ENCODE measurements at regions not wholly inside any gene's neighbourhood (a gene's known extent, or its start where the extent isn't known, plus 50 kb on each side); places are given as distances from the start of the nearest gene placed in this dataset.

- H3K4me1 ChIP-seq (ENCODE audit: control insufficient read depth in 1 of 2, insufficient read depth in 2 of 2, low read length in 2 of 2) = no peaks in the 10 kb centered on the region
- no peaks in the 10 kb centered on the region for H3K36me3 ChIP-seq (ENCODE audit: control insufficient read depth in 1 of 2, insufficient read depth in 2 of 2, low read length in 1 of 2)
- H3K27ac ChIP-seq (ENCODE audit: low read depth in 1 of 2, low read length in 2 of 2) = no peak overlapping the region
- ATAC-seq (ENCODE audit: low FRiP score) = no peak
- intact Hi-C loops (cut with DNase I) = no loop called here
- H3K27me3 ChIP-seq (ENCODE audit: control insufficient read depth in 1 of 2, insufficient read depth in 2 of 2, low read length in 1 of 2) = no peaks in the 10 kb centered on the region
- no peak overlapping the region for H3K4me3 ChIP-seq (ENCODE audit: low read length in 2 of 2)
- 43 to 45% methylated on average over 3 of the region's 3 CpGs for WGBS, 2 donors
- DNase-seq = no peak
- H3K9me3 ChIP-seq (ENCODE audit: control insufficient read depth, low read length) = peaks cover 1% of the 10 kb centered on the region
Measured at GRCh38 chr18:70634576-70635147, 345.8 kb downstream of the SOCS6 start.

- Histone ChIP-seq H3K4me3 (ENCODE audit: low read length in 2 of 2) (no peak overlapping the region), H3K4me1 (ENCODE audit: control insufficient read depth in 1 of 2, insufficient read depth in 2 of 2, low read length in 2 of 2) (no peaks in the 10 kb centered on the region), H3K36me3 (ENCODE audit: control insufficient read depth in 1 of 2, insufficient read depth in 2 of 2, low read length in 1 of 2) (no peaks in the 10 kb centered on the region), H3K27me3 (ENCODE audit: control insufficient read depth in 1 of 2, insufficient read depth in 2 of 2, low read length in 1 of 2) (no peaks in the 10 kb centered on the region), H3K27ac (ENCODE audit: low read depth in 1 of 2, low read length in 2 of 2) (no peak overlapping the region), H3K9me3 (ENCODE audit: control insufficient read depth, low read length) (no peaks in the 10 kb centered on the region)
- intact Hi-C loops (cut with DNase I) = no loop called here
- DNase-seq = no peak
- 76 to 79% methylated on average over 4 of the region's 4 CpGs for WGBS, 2 donors
- ATAC-seq (ENCODE audit: low FRiP score) = no peak
Measured at GRCh38 chr18:70627182-70627802, 338.4 kb downstream of the SOCS6 start.

- Histone ChIP-seq H3K27ac (ENCODE audit: low read depth in 1 of 2, low read length in 2 of 2) (no peak overlapping the region), H3K36me3 (ENCODE audit: control insufficient read depth in 1 of 2, insufficient read depth in 2 of 2, low read length in 1 of 2) (no peaks in the 10 kb centered on the region), H3K4me1 (ENCODE audit: control insufficient read depth in 1 of 2, insufficient read depth in 2 of 2, low read length in 2 of 2) (no peaks in the 10 kb centered on the region), H3K27me3 (ENCODE audit: control insufficient read depth in 1 of 2, insufficient read depth in 2 of 2, low read length in 1 of 2) (no peaks in the 10 kb centered on the region), H3K4me3 (ENCODE audit: low read length in 2 of 2) (no peak overlapping the region), H3K9me3 (ENCODE audit: control insufficient read depth, low read length) (peaks cover 2% of the 10 kb centered on the region)
- DNase-seq = no peak
- intact Hi-C loops (cut with DNase I) = no loop called here
- ATAC-seq (ENCODE audit: low FRiP score) = no peak
- WGBS, 2 donors = 86 to 88% methylated on average over 9 of the region's 9 CpGs
Measured at GRCh38 chr18:70622622-70623419, 334.0 kb downstream of the SOCS6 start.

GRCh38 chr18:70621710-70622109 lies 332.9 kb downstream of the SOCS6 start:
- WGBS, 2 donors = 43 to 53% methylated on average over 4 of the region's 4 CpGs
- no peaks in the 10 kb centered on the region for H3K36me3 ChIP-seq (ENCODE audit: control insufficient read depth in 1 of 2, insufficient read depth in 2 of 2, low read length in 1 of 2)
- H3K27ac ChIP-seq (ENCODE audit: low read depth in 1 of 2, low read length in 2 of 2) = no peak overlapping the region
- H3K4me3 ChIP-seq (ENCODE audit: low read length in 2 of 2) = no peak overlapping the region
- peaks cover 4% of the 10 kb centered on the region for H3K9me3 ChIP-seq (ENCODE audit: control insufficient read depth, low read length)
- no peaks in the 10 kb centered on the region for H3K4me1 ChIP-seq (ENCODE audit: control insufficient read depth in 1 of 2, insufficient read depth in 2 of 2, low read length in 2 of 2)
- DNase-seq = no peak
- no peak for ATAC-seq (ENCODE audit: low FRiP score)
- intact Hi-C loops (cut with DNase I) = no loop called here
- H3K27me3 ChIP-seq (ENCODE audit: control insufficient read depth in 1 of 2, insufficient read depth in 2 of 2, low read length in 1 of 2) = no peaks in the 10 kb centered on the region

- intact Hi-C loops (cut with DNase I) = no loop called here
- Histone ChIP-seq H3K27ac (ENCODE audit: low read depth in 1 of 2, low read length in 2 of 2) (no peak overlapping the region), H3K27me3 (ENCODE audit: control insufficient read depth in 1 of 2, insufficient read depth in 2 of 2, low read length in 1 of 2) (no peaks in the 10 kb centered on the region), H3K36me3 (ENCODE audit: control insufficient read depth in 1 of 2, insufficient read depth in 2 of 2, low read length in 1 of 2) (no peaks in the 10 kb centered on the region), H3K9me3 (ENCODE audit: control insufficient read depth, low read length) (peaks cover 5% of the 10 kb centered on the region), H3K4me1 (ENCODE audit: control insufficient read depth in 1 of 2, insufficient read depth in 2 of 2, low read length in 2 of 2) (no peaks in the 10 kb centered on the region), H3K4me3 (ENCODE audit: low read length in 2 of 2) (no peak overlapping the region)
- 88 to 92% methylated on average over 2 of the region's 2 CpGs for WGBS, 2 donors
- DNase-seq (no peak), ATAC-seq (ENCODE audit: low FRiP score) (no peak)
Measured at GRCh38 chr18:70620837-70621612, 332.2 kb downstream of the SOCS6 start.

GRCh38 chr18:70617020-70617763 lies 328.3 kb downstream of the SOCS6 start:
- ATAC-seq (ENCODE audit: low FRiP score) (no peak), DNase-seq (no peak)
- Histone ChIP-seq H3K27me3 (ENCODE audit: control insufficient read depth in 1 of 2, insufficient read depth in 2 of 2, low read length in 1 of 2) (no peaks in the 10 kb centered on the region), H3K27ac (ENCODE audit: low read depth in 1 of 2, low read length in 2 of 2) (no peak overlapping the region), H3K36me3 (ENCODE audit: control insufficient read depth in 1 of 2, insufficient read depth in 2 of 2, low read length in 1 of 2) (no peaks in the 10 kb centered on the region), H3K4me3 (ENCODE audit: low read length in 2 of 2) (no peak overlapping the region), H3K4me1 (ENCODE audit: control insufficient read depth in 1 of 2, insufficient read depth in 2 of 2, low read length in 2 of 2) (no peaks in the 10 kb centered on the region), H3K9me3 (ENCODE audit: control insufficient read depth, low read length) (peaks cover 7% of the 10 kb centered on the region)
- 50 to 53% methylated on average over 2 of the region's 2 CpGs for WGBS, 2 donors
- intact Hi-C loops (cut with DNase I) = no loop called here

GRCh38 chr18:70600225-70600925 lies 311.5 kb downstream of the SOCS6 start:
- H3K36me3 ChIP-seq (ENCODE audit: control insufficient read depth in 1 of 2, insufficient read depth in 2 of 2, low read length in 1 of 2) = no peaks in the 10 kb centered on the region
- H3K9me3 ChIP-seq (ENCODE audit: control insufficient read depth, low read length) = no peaks in the 10 kb centered on the region
- H3K27ac ChIP-seq (ENCODE audit: low read depth in 1 of 2, low read length in 2 of 2) = no peak overlapping the region
- ATAC-seq (ENCODE audit: low FRiP score) (no peak), DNase-seq (no peak)
- no peak overlapping the region for H3K4me3 ChIP-seq (ENCODE audit: low read length in 2 of 2)
- no peaks in the 10 kb centered on the region for H3K4me1 ChIP-seq (ENCODE audit: control insufficient read depth in 1 of 2, insufficient read depth in 2 of 2, low read length in 2 of 2)
- no peaks in the 10 kb centered on the region for H3K27me3 ChIP-seq (ENCODE audit: control insufficient read depth in 1 of 2, insufficient read depth in 2 of 2, low read length in 1 of 2)
- 72 to 82% methylated on average over 1 of the region's 1 CpG for WGBS, 2 donors
- intact Hi-C loops (cut with DNase I) = no loop called here

GRCh38 chr18:70598406-70598805 lies 309.6 kb downstream of the SOCS6 start:
- H3K27ac ChIP-seq (ENCODE audit: low read depth in 1 of 2, low read length in 2 of 2) = no peak overlapping the region
- no peaks in the 10 kb centered on the region for H3K4me1 ChIP-seq (ENCODE audit: control insufficient read depth in 1 of 2, insufficient read depth in 2 of 2, low read length in 2 of 2)
- H3K9me3 ChIP-seq (ENCODE audit: control insufficient read depth, low read length) = no peaks in the 10 kb centered on the region
- intact Hi-C loops (cut with DNase I) = no loop called here
- DNase-seq (no peak), ATAC-seq (ENCODE audit: low FRiP score) (no peak)
- H3K27me3 ChIP-seq (ENCODE audit: control insufficient read depth in 1 of 2, insufficient read depth in 2 of 2, low read length in 1 of 2) = no peaks in the 10 kb centered on the region
- no peaks in the 10 kb centered on the region for H3K36me3 ChIP-seq (ENCODE audit: control insufficient read depth in 1 of 2, insufficient read depth in 2 of 2, low read length in 1 of 2)
- no peak overlapping the region for H3K4me3 ChIP-seq (ENCODE audit: low read length in 2 of 2)

Data from aorta (tissue), 5 donors.